Gastroesophageal sphincter (tissue), 3 donors: ENCODE measurements at regions not wholly inside any gene's neighbourhood (a gene's known extent, or its start where the extent isn't known, plus 50 kb on each side); places are given as distances from the start of the nearest gene placed in this dataset.

Experiments used
- EP300 ChIP-seq: sonication (generic); formaldehyde crosslinking; IDR thresholded peaks from one replicate; pipeline ENCODE4 v1.6.1; 2017; ENCODE audit warnings: antibody characterized with exemption, mild to moderate bottlenecking
- POLR2A ChIP-seq, 2 donors: fragments of 450-650 bp; IDR thresholded peaks; one replicate each; pipeline ENCODE4 v1.6.1; 2017; ENCODE audit warnings: antibody characterized with exemption in 2 of 2, mild to moderate bottlenecking in 2 of 2, moderate library complexity in 1 of 2
- POLR2AphosphoS5 ChIP-seq: sonication (generic); formaldehyde crosslinking; IDR thresholded peaks from one replicate; pipeline ENCODE4 v1.6.1; 2017; ENCODE audit warnings: antibody characterized with exemption
- TF ChIP-seq, protein P1 (sequence below), 4 experiments: fragments of 200-600 bp in 2 of 4; fragments of 450-650 bp in 2 of 4; sonication (generic) in 1 of 4; IDR thresholded peaks; one replicate each; pipeline ENCODE4 v1.5.1; 2017 to 2019; ENCODE audit warnings: antibody characterized with exemption in 4 of 4, mild to moderate bottlenecking in 2 of 4, moderate library complexity in 2 of 4

GRCh38 chr2:2887772-2888387 is 489.7 kb downstream of the EIPR1 start:
- TF ChIP-seq POLR2A (IDR thresholded peaks at IDR 0.05) (no peak), POLR2AphosphoS5 (no peak), EP300 (no peak)
- TF ChIP-seq, protein P1, sequence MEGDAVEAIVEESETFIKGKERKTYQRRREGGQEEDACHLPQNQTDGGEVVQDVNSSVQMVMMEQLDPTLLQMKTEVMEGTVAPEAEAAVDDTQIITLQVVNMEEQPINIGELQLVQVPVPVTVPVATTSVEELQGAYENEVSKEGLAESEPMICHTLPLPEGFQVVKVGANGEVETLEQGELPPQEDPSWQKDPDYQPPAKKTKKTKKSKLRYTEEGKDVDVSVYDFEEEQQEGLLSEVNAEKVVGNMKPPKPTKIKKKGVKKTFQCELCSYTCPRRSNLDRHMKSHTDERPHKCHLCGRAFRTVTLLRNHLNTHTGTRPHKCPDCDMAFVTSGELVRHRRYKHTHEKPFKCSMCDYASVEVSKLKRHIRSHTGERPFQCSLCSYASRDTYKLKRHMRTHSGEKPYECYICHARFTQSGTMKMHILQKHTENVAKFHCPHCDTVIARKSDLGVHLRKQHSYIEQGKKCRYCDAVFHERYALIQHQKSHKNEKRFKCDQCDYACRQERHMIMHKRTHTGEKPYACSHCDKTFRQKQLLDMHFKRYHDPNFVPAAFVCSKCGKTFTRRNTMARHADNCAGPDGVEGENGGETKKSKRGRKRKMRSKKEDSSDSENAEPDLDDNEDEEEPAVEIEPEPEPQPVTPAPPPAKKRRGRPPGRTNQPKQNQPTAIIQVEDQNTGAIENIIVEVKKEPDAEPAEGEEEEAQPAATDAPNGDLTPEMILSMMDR (IDR thresholded peaks at IDR 0.05): no peak
